WI38 (cell line): ENCODE measurements at regions not wholly inside any gene's neighbourhood (a gene's known extent, or its start where the extent isn't known, plus 50 kb on each side); places are given as distances from the start of the nearest gene placed in this dataset.
"Not testable (repeated sequence)": the region's sequence is repeated elsewhere in the genome, so short reads cannot be mapped to it uniquely, and the experiment has no call there.

ENCODE experiments used
- H3K4me3 ChIP-seq: 2 replicates; pipeline ENCODE4 v1.5.1; 2011; ENCODE audit warnings: low read depth, mild to moderate bottlenecking, control low read depth, low read length
- CTCF ChIP-seq: IDR thresholded peaks from 2 replicates; pipeline ENCODE4 v1.5.1; 2012; ENCODE audit warnings: low read depth, mild to moderate bottlenecking, control low read depth, low read length

DNA sequence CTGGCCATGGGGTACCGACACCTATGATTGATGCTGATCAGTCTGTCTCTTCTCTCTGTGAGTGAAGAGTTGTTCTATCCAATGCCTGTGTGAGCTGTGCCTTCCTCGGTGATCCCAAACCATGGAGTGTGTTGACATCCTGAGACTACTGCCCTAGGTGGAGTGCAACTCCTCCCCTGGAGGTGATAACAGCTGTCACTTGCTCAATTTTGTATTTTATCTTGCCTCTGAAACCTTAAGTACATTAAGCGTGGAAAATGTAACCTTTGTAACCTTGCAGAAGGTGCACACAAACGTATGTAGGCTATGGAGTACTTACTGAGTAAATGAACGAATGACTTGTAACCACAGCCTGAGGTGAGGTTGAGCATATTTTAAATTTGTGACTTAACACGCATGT is 256.2 kb downstream of the FNDC1 start:
- no peak overlapping the region for H3K4me3 ChIP-seq
- no peak for TF ChIP-seq CTCF

DNA sequence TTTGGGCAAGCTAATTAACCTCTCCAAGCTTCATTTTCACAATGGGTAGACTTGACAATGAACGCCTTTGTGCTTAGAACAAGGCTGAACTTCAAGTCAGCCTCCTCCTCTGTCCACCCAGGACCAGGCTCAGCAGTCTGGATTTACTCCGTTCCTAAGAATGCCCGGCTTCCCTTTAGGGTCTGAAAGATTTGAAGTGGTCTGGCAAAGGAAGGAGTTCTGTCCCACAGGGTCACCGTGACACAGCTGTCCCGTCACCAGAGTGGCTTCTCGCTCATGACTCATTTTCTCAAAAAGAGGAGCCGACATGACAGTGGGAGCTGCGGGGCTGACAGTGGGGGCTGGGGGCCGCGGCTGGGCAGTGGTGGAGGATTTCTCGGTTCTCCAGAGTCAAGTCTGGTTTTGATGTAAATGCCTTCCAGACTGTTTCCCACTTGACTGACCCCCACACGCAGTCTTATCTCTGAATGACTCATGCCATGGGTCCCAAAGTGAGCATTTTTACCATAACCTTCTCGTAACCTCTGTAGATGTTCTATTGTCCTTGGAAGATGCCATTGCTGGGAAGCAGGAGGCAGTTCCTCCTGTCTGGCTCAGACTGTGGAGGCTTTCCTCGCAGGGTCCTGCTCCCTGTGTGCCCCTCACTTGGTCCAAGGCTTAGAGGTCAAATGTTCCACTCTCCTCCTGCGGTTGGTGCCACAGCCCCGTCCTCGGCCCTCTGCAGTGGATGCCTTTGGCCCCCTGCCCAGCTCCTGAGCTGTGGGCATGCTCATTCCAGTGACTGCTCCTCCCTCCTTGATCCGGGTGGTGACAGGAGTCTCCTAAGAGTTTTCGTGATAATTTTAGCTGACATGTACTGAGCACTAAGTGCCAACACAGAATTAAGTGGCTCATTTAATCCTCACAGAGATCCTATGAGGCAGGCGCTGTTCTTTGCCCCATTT is 253.1 kb downstream of the FNDC1 start:
- no peak overlapping the region for H3K4me3 ChIP-seq
- TF ChIP-seq CTCF, result no peak

- no peak overlapping the region for H3K4me3 ChIP-seq
- TF ChIP-seq CTCF, result no peak
These were observed 252.4 kb downstream of the FNDC1 start for GRCh38 chr6:159421586-159421985.

GRCh38 chr6:159418997-159419396 is 249.8 kb downstream of the FNDC1 start:
- no peak for TF ChIP-seq CTCF
- no peak overlapping the region for H3K4me3 ChIP-seq

- no peak for TF ChIP-seq CTCF
- no peak overlapping the region for H3K4me3 ChIP-seq
These were observed 247.8 kb downstream of the FNDC1 start for GRCh38 chr6:159416891-159417560.

- TF ChIP-seq CTCF, result no peak
- H3K4me3 ChIP-seq, result no peak overlapping the region
These were observed 246.3 kb downstream of the FNDC1 start for GRCh38 chr6:159415540-159415939.

DNA sequence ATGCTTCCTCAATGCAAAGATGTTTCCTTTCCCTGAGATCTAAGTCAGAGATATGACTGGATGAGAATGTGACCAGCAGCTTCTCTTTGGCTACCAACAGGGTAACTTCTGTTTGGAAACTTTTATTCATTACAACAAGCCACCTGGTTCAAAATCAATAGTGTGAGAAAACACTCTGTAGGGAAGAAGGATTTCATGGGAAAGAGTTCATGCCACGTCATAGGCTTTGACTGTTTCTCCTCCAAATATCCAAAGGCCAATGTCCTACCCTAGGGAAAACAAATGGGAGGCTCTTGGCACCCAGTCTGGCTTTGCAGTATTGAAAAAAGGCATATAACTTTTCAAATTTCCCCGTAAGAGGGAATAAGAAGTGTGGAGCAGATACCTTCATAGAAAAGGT is 245.5 kb downstream of the FNDC1 start:
- no peak overlapping the region for H3K4me3 ChIP-seq
- no peak for TF ChIP-seq CTCF

GRCh38 chr6:159407211-159407780 is 238.1 kb downstream of the FNDC1 start:
- not testable (repeated sequence) for H3K4me3 ChIP-seq
